HEK293 (cell line): ENCODE measurements at regions not wholly inside any gene's neighbourhood (a gene's known extent, or its start where the extent isn't known, plus 50 kb on each side); places are given as distances from the start of the nearest gene placed in this dataset.
A peak's percentile ranks its signal among the peaks of the same experiment; 100 is the strongest.

ENCODE experiments used
- CTCF ChIA-PET: fragments of 350-600 bp; formaldehyde crosslinking; extraction: SDS; loops from one replicate; lab custom pipeline; 2021; ENCODE audit warnings: antibody characterized with exemption; lab: Yijun Ruan, JAX
- POLR2A ChIA-PET: fragments of 300-600 bp; formaldehyde crosslinking; extraction: SDS; loops from one replicate; lab custom pipeline; 2020; ENCODE audit warnings: antibody characterized with exemption, inconsistent platforms; lab: Yijun Ruan, JAX
- H3K27ac ChIP-seq: fragments of 200-500 bp; sonication (Bioruptor generic); 2 replicates; pipeline ENCODE4 v1.5.1; 2014; ENCODE audit warnings: low read depth, low read length, control low read depth, inconsistent platforms; ENCODE audit errors: extremely low read depth
- H3K36me3 ChIP-seq, 2 experiments: fragments of 200-500 bp in 1 of 2; sonication (Bioruptor generic) in 1 of 2; 1 replicate in 1 of 2; 2 replicates in 1 of 2; pipeline ENCODE4 v1.5.1; 2014 to 2017; ENCODE audit warnings: inconsistent platforms in 2 of 2, low read length in 2 of 2; ENCODE audit not compliant: control insufficient read depth in 2 of 2, insufficient read depth in 1 of 2
- H3K4me1 ChIP-seq: fragments of 200-500 bp; sonication (Bioruptor generic); 2 replicates; pipeline ENCODE4 v1.5.1; 2014; ENCODE audit warnings: mild to moderate bottlenecking, low read length, inconsistent platforms; ENCODE audit not compliant: control insufficient read depth, insufficient read depth
- H3K4me3 ChIP-seq: 2 replicates; pipeline ENCODE4 v1.5.1; 2011; ENCODE audit warnings: low read depth, mild to moderate bottlenecking, control low read depth, low read length, moderate library complexity
- H3K9me3 ChIP-seq: fragments of 200-500 bp; sonication (Bioruptor generic); 2 replicates; pipeline ENCODE4 v1.5.1; 2014; ENCODE audit warnings: low read depth, low read length, inconsistent platforms; ENCODE audit not compliant: control insufficient read depth, insufficient read depth
- KLF17 ChIP-seq: fragments of 450-650 bp; formaldehyde crosslinking; IDR thresholded peaks from 2 replicates; pipeline ENCODE4 v1.5.1; 2016; ENCODE audit warnings: missing biosample characterization, missing genetic modification characterization
- KLF8 ChIP-seq: fragments of 450-650 bp; formaldehyde crosslinking; IDR thresholded peaks from 2 replicates; pipeline ENCODE4 v1.5.1; 2016; ENCODE audit warnings: missing biosample characterization, missing genetic modification characterization
- KLF9 ChIP-seq: fragments of 450-650 bp; formaldehyde crosslinking; IDR thresholded peaks from 2 replicates; pipeline ENCODE4 v1.5.1; 2016; ENCODE audit warnings: missing biosample characterization, missing genetic modification characterization, low read depth
- PRDM6 ChIP-seq: fragments of 450-650 bp; formaldehyde crosslinking; IDR thresholded peaks from 2 replicates; pipeline ENCODE4 v1.5.1; 2017; ENCODE audit warnings: missing biosample characterization, missing genetic modification characterization
- TCF7L2 ChIP-seq: IDR thresholded peaks from 2 replicates; pipeline ENCODE4 v1.6.1; 2011; ENCODE audit warnings: low read depth, mild to moderate bottlenecking, inconsistent platforms, low read length, moderate library complexity, borderline replicate concordance
- ZBTB7A ChIP-seq: fragments of 450-650 bp; formaldehyde crosslinking; IDR thresholded peaks from 2 replicates; pipeline ENCODE4 v1.5.1; 2016; ENCODE audit warnings: low read depth, missing biosample characterization, missing genetic modification characterization
- ZNF169 ChIP-seq: fragments of 450-650 bp; formaldehyde crosslinking; IDR thresholded peaks from 2 replicates; pipeline ENCODE4 v1.5.1; 2016; ENCODE audit warnings: missing biosample characterization, missing genetic modification characterization
- ZNF48 ChIP-seq: fragments of 450-650 bp; formaldehyde crosslinking; IDR thresholded peaks from 2 replicates; pipeline ENCODE4 v1.5.1; 2016; ENCODE audit warnings: missing biosample characterization, missing genetic modification characterization
- ZNF514 ChIP-seq: fragments of 450-650 bp; formaldehyde crosslinking; IDR thresholded peaks from 2 replicates; pipeline ENCODE4 v1.5.1; 2016; ENCODE audit warnings: missing biosample characterization, missing genetic modification characterization
- ZNF521 ChIP-seq: fragments of 450-650 bp; formaldehyde crosslinking; IDR thresholded peaks from 2 replicates; pipeline ENCODE4 v1.5.1; 2017; ENCODE audit warnings: missing biosample characterization, mild to moderate bottlenecking, missing genetic modification characterization
- ZNF701 ChIP-seq: fragments of 450-650 bp; formaldehyde crosslinking; IDR thresholded peaks from 2 replicates; pipeline ENCODE4 v1.5.1; 2016; ENCODE audit warnings: missing biosample characterization, missing genetic modification characterization
- ZNF707 ChIP-seq: fragments of 450-650 bp; formaldehyde crosslinking; IDR thresholded peaks from 2 replicates; pipeline ENCODE4 v1.5.1; 2016; ENCODE audit warnings: missing biosample characterization, missing genetic modification characterization
- ZSCAN30 ChIP-seq: fragments of 450-650 bp; IDR thresholded peaks from 2 replicates; pipeline ENCODE4 v1.5.1; 2018; ENCODE audit warnings: missing biosample characterization, mild to moderate bottlenecking, missing genetic modification characterization, moderate library complexity
- ZSCAN5A ChIP-seq: fragments of 450-650 bp; formaldehyde crosslinking; IDR thresholded peaks from 2 replicates; pipeline ENCODE4 v1.5.1; 2016; ENCODE audit warnings: missing biosample characterization, missing genetic modification characterization
- TF ChIP-seq, protein P1 (sequence below): fragments of 450-650 bp; formaldehyde crosslinking; IDR thresholded peaks from 2 replicates; pipeline ENCODE4 v1.5.1; 2016; ENCODE audit warnings: missing biosample characterization, missing genetic modification characterization, low read depth
- TF ChIP-seq, protein P2 (sequence below): fragments of 450-650 bp; formaldehyde crosslinking; IDR thresholded peaks from 2 replicates; pipeline ENCODE4 v1.5.1; 2016; ENCODE audit warnings: missing biosample characterization, missing genetic modification characterization
- TF ChIP-seq, protein P3 (sequence below): fragments of 450-650 bp; formaldehyde crosslinking; IDR thresholded peaks from 2 replicates; pipeline ENCODE4 v1.5.1; 2016; ENCODE audit warnings: missing biosample characterization, missing genetic modification characterization

GRCh38 chr1:80675454-80675853 is 1125.3 kb upstream of the ADGRL2 start:
- no peak overlapping the region for H3K4me3 ChIP-seq
- H3K36me3 ChIP-seq: no peaks in the 10 kb centered on the region
- H3K27ac ChIP-seq: no peak overlapping the region
- ChIA-PET POLR2A (no interaction called here), CTCF (no interaction called here)
- TF ChIP-seq, protein P1, sequence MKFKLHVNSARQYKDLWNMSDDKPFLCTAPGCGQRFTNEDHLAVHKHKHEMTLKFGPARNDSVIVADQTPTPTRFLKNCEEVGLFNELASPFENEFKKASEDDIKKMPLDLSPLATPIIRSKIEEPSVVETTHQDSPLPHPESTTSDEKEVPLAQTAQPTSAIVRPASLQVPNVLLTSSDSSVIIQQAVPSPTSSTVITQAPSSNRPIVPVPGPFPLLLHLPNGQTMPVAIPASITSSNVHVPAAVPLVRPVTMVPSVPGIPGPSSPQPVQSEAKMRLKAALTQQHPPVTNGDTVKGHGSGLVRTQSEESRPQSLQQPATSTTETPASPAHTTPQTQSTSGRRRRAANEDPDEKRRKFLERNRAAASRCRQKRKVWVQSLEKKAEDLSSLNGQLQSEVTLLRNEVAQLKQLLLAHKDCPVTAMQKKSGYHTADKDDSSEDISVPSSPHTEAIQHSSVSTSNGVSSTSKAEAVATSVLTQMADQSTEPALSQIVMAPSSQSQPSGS (tag by site-specific recombination): peak; percentile 67; the same call in 1 of the 2 replicates
- no peak for TF ChIP-seq ZSCAN5A (tag by site-specific recombination)
- no peaks in the 10 kb centered on the region for H3K4me1 ChIP-seq
- H3K9me3 ChIP-seq: no peaks in the 10 kb centered on the region

- Histone ChIP-seq H3K4me3 (no peak overlapping the region), H3K9me3 (no peaks in the 10 kb centered on the region), H3K36me3 (no peaks in the 10 kb centered on the region), H3K27ac (no peak overlapping the region), H3K4me1 (peaks cover 5% of the 10 kb centered on the region; the same call in 1 of the 2 replicates)
- TF ChIP-seq ZNF521 (tag by site-specific recombination): no peak
- TF ChIP-seq ZNF48 (tag by site-specific recombination): no peak
- no peak for TF ChIP-seq ZBTB7A (tag by site-specific recombination)
- no peak for TF ChIP-seq TCF7L2
- no peak for TF ChIP-seq ZNF701 (tag by site-specific recombination)
- no peak for TF ChIP-seq KLF9 (tag by site-specific recombination)
- no peak for TF ChIP-seq ZNF514 (tag by site-specific recombination)
- no peak for TF ChIP-seq ZSCAN30 (tag by site-specific recombination)
- TF ChIP-seq KLF8 (tag by site-specific recombination): no peak
- CTCF ChIA-PET: no interaction called here
- POLR2A ChIA-PET: no interaction called here
Measured at GRCh38 chr1:80673935-80674597, 1126.7 kb upstream of the ADGRL2 start.

DNA sequence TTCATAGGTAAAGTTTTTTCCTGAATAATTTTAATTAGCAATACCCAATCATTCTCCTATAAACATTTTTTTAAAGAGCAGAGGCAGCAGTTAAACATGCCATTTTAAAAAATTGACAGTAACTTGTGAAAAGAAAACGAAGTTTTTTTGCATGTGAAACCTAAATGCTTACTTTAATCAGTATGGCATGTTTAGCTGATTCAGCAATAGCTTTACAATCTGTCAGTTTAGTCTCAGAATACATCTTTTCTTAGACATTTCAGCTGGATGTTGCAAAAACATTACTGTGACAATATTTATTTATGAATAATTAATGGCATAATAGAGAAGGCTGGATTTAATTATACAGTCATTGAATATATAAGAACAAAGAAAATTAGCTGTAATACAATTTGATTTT is 1132.4 kb upstream of the ADGRL2 start:
- H3K4me1 ChIP-seq: peaks cover 5% of the 10 kb centered on the region; the same call in 1 of the 2 replicates
- H3K4me3 ChIP-seq: no peak overlapping the region
- ChIA-PET CTCF (interaction anchor here (0.6 kb wide), 1 partner anchor 353 kb away, joined by 3 read pairs; no protein-coding TSS in a partner anchor), POLR2A (no interaction called here)
- no peaks in the 10 kb centered on the region for H3K36me3 ChIP-seq
- no peak overlapping the region for H3K27ac ChIP-seq
- no peaks in the 10 kb centered on the region for H3K9me3 ChIP-seq
- TF ChIP-seq ZNF707 (tag by site-specific recombination): no peak
- TF ChIP-seq PRDM6 (tag by site-specific recombination): no peak
- no peak for TF ChIP-seq KLF17 (tag by site-specific recombination)
- no peak for TF ChIP-seq ZNF169 (tag by site-specific recombination)
- TF ChIP-seq, protein P2, sequence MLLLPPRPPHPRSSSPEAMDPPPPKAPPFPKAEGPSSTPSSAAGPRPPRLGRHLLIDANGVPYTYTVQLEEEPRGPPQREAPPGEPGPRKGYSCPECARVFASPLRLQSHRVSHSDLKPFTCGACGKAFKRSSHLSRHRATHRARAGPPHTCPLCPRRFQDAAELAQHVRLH (tag by site-specific recombination): no peak
- TF ChIP-seq, protein P3, sequence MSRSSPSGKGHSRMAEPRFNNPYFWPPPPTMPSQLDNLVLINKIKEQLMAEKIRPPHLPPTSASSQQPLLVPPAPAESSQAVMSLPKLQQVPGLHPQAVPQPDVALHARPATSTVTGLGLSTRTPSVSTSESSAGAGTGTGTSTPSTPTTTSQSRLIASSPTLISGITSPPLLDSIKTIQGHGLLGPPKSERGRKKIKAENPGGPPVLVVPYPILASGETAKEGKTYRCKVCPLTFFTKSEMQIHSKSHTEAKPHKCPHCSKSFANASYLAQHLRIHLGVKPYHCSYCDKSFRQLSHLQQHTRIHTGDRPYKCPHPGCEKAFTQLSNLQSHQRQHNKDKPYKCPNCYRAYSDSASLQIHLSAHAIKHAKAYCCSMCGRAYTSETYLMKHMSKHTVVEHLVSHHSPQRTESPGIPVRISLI: no peak
